ENCODE measurements at regions not wholly inside any gene's neighbourhood (a gene's known extent, or its start where the extent isn't known, plus 50 kb on each side); places are given as distances from the start of the nearest gene placed in this dataset.
"Not testable (repeated sequence)": the region's sequence is repeated elsewhere in the genome, so short reads cannot be mapped to it uniquely, and the experiment has no call there.

DNA sequence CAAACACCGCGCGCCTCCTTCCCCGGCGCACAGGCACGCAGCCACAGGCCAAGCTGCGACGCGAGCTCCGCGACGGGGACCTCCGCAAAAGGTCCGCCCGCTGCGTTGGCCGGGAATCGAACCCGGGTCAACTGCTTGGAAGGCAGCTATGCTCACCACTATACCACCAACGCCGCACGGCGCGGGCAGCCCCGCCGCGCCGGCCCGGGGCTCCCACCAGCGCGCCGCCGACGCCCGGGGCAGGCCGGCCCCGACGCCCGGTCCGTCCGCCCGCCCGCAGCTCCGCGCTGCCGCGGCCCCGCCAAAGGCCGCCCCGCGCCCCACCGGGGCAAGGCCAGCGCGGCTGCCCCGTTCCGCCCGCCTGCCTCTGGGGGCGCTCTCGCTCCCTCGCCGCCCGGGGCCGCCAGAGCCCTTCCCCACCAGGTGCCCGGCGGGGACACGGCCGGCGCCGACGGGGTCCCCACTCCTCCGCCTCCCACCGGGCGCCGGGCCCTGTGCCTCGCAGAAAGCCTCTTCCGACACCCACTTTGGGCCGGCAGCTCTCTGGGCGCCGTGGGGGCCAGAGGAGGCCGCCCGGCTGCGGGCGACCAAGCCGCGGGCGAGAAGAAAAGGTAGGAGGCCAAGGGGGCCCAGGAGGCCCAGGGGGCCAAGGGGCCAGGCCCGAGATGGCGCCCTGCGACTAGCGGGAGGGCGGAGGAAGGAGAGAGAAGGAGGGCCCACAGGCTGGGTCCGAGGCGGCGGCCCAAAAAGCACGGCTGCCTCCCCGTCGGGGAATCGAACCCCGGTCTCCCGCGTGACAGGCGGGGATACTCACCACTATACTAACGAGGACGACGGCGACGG is 50.2 kb upstream of the FCGR2A start:
- DNase-seq (ENCODE audit: low read depth in 2 of 2) = not testable (repeated sequence)

- DNase-seq (ENCODE audit: low read depth in 2 of 2) = not testable (repeated sequence)
These were observed 51.0 kb upstream of the FCGR2A start for GRCh38 chr1:161453950-161454864.

- DNase-seq (ENCODE audit: low read depth in 2 of 2) = not testable (repeated sequence)
These were observed 53.4 kb upstream of the FCGR2A start for GRCh38 chr1:161451698-161452348.

GRCh38 chr1:161447760-161448332 is 57.4 kb upstream of the FCGR2A start:
- DNase-seq (ENCODE audit: low read depth in 2 of 2) = not testable (repeated sequence)

DNA sequence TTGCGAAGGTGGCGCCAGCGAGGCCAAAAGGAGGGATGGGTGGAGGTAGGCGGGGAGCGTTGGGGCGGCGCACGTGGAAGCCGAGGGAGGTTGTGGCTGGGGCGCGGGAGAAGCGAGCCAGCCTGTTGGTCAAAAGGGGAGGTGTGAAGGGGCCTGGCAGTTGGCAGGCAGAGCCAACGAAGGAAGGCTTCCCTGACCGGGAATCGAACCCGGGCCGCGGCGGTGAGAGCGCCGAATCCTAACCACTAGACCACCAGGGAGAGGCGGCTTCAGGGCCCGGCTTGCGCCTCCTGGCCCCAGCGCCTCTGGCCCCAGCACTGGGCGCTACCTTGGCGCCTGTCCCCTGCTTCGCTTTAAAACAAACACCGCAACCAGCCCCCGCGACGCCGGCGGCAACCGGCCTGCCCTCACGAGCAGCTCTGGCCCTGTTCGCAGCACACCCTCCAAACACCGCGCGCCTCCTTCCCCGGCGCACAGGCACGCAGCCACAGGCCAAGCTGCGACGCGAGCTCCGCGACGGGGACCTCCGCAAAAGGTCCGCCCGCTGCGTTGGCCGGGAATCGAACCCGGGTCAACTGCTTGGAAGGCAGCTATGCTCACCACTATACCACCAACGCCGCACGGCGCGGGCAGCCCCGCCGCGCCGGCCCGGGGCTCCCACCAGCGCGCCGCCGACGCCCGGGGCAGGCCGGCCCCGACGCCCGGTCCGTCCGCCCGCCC is 58.1 kb upstream of the FCGR2A start:
- DNase-seq (ENCODE audit: low read depth in 2 of 2) = not testable (repeated sequence)

- not testable (repeated sequence) for DNase-seq (ENCODE audit: low read depth in 2 of 2)
These were observed 60.5 kb upstream of the FCGR2A start for GRCh38 chr1:161444725-161445124.

DNA sequence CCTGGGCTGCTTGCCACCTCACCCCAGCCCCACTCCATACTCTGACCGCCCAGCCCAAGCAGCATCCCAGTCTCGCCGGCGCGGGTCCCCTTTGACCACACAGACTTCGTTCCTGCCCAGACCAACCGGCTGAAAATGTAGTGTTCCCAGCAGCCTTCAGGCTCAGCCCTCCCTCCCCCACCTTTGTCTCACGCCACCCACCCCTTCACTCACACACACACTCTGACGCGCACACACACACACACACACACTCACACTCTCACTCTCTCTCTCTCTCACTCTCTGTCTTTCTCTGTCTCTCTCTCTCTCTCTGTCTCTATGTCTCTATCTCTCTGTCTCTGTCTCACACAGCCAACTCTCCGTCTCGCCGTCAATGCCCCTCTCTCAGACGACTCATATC is 61.0 kb upstream of the FCGR2A start:
- DNase-seq (ENCODE audit: low read depth in 2 of 2) = not testable (repeated sequence)

GRCh38 chr1:161440312-161440894 is 64.9 kb upstream of the FCGR2A start:
- DNase-seq (ENCODE audit: low read depth in 2 of 2) = peak; percentile 60 to 64

GRCh38 chr1:161439280-161440232 is 65.7 kb upstream of the FCGR2A start:
- DNase-seq (ENCODE audit: low read depth in 2 of 2) = peak; percentile 17 to 39

DNA sequence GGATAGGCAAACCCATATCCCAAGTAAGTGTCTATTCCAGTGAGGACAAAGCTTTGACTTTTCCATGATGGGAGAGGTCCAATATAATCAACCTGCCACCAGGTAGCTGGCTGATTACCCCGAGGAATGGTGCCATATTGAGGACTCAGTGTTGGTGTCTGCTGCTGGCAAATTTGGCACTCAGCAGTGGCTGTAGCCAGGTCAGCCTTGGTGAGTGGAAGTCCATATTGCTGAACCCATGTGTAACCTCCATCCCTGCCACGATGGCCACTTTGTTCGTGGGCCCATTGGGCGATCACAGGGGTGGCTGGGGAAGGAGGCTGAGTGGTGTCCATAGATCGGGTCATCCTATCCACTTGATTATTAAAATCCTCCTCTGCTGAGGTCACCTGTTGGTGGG is 65.5 kb upstream of the CFAP126 start:
- not testable (repeated sequence) for DNase-seq (ENCODE audit: low read depth in 2 of 2)

GRCh38 chr1:161432091-161432490 is 64.4 kb upstream of the CFAP126 start:
- no peak for DNase-seq (ENCODE audit: low read depth in 2 of 2)

DNA sequence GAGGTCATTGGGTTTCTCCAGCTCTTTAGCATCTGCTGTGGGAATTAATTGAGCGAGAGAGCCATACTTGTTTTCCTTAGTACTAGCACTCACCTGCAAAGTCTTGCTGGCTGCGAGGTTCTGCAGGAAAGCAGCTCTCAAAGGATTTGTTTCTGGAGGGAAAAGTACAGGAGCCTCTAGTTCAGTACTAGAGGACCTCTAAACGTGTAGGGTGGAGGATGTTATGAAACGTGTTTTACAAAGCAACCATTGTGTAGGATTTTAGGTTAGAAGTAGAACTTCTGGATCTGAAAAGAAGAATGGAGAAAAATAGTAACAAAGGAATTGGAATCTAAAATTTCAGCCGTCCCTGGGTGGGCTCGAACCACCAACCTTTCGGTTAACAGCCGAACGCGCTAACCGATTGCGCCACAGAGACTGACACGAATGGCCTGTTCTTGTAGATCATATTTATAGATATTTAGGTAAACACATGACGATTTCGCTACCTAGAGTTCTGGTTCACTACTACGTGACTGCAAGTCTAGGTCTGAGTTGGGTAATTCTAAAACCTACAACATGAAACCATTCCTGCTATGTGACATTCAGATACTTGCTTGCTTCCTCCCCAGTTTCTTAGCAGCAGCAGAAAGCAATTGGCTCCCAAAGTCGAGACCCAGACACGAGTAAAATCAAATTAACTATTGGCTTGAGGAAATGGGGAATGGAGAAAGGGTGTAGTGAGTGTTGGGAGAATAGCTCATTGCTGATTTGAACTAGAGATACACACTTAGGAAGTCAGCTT is 60.2 kb upstream of the CFAP126 start:
- peak; percentile 19 to 52 for DNase-seq (ENCODE audit: low read depth in 2 of 2)

- not testable (repeated sequence) for DNase-seq (ENCODE audit: low read depth in 2 of 2)
These were observed 55.2 kb upstream of the CFAP126 start for GRCh38 chr1:161422914-161423313.

DNA sequence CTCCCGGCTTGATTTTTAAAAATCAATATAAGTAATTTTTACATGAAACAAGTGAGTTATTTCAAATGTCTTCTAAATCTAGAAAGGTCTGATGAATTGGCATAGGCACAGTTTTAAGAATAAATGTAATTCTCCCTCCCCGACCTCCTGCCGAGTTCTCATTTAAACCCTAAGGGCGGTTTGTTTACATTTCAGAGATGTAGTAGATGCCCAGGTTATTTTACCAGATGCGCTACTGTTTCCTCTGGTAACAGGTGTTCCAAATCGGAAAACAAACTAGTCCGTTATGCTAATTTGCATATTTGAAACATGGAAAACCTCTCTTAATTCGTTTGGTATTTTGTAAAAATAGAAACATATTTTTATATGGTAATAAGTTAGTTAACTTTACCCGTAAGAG is 53.8 kb upstream of the CFAP126 start:
- DNase-seq (ENCODE audit: low read depth in 2 of 2) = no peak

- no peak for DNase-seq (ENCODE audit: low read depth in 2 of 2)
These were observed 53.2 kb upstream of the CFAP126 start for GRCh38 chr1:161420763-161421455.

GRCh38 chr1:161417536-161417935 is 49.9 kb upstream of the CFAP126 start:
- DNase-seq (ENCODE audit: low read depth in 2 of 2) = not testable (repeated sequence)
